ENCODE measurements at regions not wholly inside any gene's neighbourhood (a gene's known extent, or its start where the extent isn't known, plus 50 kb on each side); places are given as distances from the start of the nearest gene placed in this dataset.

DNA sequence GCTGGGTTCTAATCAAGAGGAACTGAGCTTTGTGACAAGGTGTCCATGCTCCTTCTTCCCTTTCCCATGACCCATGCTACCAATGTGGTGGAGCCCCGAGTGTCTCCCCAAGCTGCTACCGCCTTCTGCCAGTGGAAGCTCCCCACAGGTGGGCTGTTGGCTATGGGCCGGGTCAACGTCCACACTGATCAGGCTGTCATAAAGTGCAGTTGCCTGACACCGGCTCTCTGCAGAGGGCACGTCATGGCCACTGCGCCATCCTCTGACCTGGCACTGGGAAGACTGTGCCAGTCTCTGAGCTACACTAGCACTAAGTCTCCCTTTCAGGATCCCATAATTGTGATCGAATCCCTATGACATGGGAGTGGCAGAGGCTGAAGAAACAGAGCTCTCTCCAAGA lies 192.3 kb downstream of the USP12 start:
- TF ChIP-seq, protein P1, sequence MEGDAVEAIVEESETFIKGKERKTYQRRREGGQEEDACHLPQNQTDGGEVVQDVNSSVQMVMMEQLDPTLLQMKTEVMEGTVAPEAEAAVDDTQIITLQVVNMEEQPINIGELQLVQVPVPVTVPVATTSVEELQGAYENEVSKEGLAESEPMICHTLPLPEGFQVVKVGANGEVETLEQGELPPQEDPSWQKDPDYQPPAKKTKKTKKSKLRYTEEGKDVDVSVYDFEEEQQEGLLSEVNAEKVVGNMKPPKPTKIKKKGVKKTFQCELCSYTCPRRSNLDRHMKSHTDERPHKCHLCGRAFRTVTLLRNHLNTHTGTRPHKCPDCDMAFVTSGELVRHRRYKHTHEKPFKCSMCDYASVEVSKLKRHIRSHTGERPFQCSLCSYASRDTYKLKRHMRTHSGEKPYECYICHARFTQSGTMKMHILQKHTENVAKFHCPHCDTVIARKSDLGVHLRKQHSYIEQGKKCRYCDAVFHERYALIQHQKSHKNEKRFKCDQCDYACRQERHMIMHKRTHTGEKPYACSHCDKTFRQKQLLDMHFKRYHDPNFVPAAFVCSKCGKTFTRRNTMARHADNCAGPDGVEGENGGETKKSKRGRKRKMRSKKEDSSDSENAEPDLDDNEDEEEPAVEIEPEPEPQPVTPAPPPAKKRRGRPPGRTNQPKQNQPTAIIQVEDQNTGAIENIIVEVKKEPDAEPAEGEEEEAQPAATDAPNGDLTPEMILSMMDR (IDR thresholded peaks at IDR 0.05; ENCODE audit: control extremely low read depth in 1 of 3, insufficient read depth in 1 of 3, low read depth in 1 of 3, low read length in 3 of 3): no peak
- TF ChIP-seq SP1 (IDR thresholded peaks at IDR 0.05; ENCODE audit: low read depth, low read length): no peak
- no peak for TF ChIP-seq RXRA (IDR thresholded peaks at IDR 0.05; ENCODE audit: insufficient read depth, low read depth, low read length)
- no peak for TF ChIP-seq TCF12 (IDR thresholded peaks at IDR 0.05; ENCODE audit: low read depth, low read length)
- no peak for TF ChIP-seq EP300 (IDR thresholded peaks at IDR 0.05; ENCODE audit: borderline replicate concordance in 1 of 2, low read depth in 2 of 2, low read length in 2 of 2)

Data from H1 (cell line).